HG03135 (cell line): ENCODE measurements at regions not wholly inside any gene's neighbourhood (a gene's known extent, or its start where the extent isn't known, plus 50 kb on each side); places are given as distances from the start of the nearest gene placed in this dataset.
"Not testable (repeated sequence)": the region's sequence is repeated elsewhere in the genome, so short reads cannot be mapped to it uniquely, and the experiment has no call there.

Source experiments
- ATAC-seq: cut with Tn5 transposase; IDR thresholded peaks from one replicate; pipeline ENCODE4 v1.9.1; 2021; ENCODE audit warnings: mild to moderate bottlenecking, moderate library complexity; ENCODE audit not compliant: unreplicated experiment

DNA sequence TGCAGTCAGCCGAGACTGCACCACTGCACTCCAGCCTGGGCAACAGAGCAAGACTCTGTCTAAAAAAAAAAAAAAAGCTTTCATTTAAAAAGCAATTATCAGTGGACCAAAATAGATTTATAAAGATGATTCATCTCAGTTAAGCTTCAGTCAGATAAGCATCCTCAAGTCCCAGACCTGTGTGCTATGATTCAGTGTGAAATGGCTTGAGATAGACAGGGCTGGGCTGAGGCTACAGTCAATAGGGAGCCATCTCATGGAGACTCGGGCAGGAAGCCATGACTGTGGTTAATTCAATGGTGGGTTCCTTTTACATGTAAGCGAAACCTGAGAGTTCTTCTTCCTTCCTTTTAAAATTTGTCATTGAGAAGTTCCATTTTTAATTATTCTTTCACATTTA is 276.0 kb downstream of the TFAP2A start:
- ATAC-seq, result no peak

DNA sequence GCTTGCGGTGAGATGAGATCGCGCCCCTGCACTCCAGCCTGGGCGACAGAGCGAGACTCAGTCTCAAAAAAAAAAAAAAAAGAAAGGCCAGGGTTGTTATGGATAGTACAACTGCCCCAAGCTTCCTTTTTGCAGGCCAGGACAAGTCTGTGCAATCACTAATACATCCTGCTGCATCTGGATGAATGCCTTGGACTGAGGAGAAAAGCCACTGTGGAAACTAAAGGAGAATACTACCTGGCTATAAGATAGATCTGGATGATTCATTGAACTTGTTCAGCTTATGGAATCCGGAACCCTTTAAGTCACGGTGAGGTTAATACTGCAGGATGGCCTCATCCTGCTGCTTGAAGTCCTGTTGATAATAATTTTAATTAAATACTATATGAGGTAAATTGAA is 278.2 kb downstream of the TFAP2A start:
- ATAC-seq, result no peak

DNA sequence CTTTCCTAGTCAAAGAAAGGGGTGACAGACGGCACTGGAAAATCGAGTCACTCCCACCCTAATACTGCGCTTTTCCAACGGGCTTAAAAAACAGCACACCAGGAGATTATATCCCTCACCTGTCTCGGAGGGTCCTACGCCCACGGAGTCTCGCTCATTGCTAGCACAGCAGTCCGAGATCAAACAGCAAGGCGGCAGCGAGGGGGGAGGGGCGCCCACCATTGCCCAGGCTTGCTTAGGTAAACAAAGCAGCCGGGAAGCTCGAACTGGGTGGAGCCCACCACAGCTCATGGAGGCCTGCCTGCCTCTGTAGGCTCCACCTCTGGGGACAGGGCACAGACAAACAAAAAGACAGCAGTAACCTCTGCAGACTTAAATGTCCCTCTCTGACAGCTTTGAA is 280.7 kb downstream of the TFAP2A start:
- not testable (repeated sequence) for ATAC-seq

DNA sequence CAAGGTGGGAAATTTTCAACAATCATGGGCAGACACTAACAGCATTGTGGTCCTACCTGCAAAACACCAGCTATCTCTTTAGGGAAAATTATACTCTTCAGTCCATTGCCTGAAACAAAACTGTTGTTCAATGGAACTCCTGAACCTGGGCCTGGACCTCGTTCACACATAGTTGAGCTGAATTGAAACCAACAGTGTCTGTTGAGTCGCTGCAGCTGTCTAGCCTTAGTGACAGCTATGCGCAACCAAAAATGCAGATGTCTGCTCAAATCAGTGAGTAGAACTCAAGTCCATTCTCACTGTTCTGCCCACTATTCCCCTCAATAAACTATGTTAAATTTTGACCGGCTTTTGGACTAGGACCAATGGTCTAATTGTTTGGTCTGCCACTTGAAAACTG is 286.2 kb downstream of the TFAP2A start:
- ATAC-seq, result no peak

DNA sequence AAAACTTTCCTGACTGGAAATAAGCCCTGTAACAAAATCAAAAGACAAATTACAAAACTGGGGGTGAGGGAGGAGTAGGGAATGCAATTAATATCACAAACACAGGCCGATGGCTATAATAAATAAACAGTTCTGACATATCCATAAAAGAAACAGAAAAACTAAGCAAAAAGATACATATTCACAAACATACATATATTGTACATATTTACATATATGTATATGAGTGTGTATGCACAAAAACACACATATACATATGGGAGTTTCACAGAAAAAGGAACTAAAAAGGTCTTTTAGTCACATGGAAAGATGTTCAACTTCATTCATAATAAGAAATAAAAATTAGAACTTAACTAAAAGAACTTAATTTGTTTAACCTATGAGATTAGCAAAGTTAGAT is 292.7 kb downstream of the TFAP2A start:
- ATAC-seq, result no peak

DNA sequence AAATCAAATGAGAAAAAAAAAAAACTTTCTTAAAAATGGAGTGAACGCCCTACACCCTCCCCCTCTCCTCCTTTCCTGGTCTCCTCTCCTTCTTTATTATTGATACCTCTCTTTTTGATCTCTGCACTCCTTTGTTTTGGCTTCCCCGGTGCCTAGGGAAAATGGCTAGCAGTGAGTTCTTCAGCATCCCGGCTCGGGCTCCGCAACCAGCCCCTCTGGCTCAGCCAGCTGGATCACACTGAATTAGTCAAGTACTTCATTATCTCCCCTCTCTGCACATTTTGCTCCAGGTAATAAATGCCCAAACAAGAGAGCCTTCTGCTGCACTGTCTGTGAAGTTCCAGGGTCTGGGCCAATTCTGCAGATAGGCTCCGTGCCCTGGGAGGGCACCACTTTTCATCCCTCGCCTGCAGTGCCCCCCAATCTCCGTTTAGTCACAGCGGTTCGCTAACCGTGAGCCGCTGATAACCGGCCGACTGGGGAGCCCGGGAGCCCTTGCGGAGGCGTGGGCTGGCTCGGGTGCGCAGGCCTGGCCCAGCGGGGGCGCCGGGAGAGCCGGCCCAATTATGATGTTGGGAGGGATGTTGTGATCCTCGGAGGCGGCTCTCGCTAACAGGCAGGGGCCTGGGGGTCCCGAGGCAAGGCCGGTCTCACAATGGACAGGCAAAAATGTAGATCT is 301.9 kb downstream of the TFAP2A start:
- no peak for ATAC-seq

DNA sequence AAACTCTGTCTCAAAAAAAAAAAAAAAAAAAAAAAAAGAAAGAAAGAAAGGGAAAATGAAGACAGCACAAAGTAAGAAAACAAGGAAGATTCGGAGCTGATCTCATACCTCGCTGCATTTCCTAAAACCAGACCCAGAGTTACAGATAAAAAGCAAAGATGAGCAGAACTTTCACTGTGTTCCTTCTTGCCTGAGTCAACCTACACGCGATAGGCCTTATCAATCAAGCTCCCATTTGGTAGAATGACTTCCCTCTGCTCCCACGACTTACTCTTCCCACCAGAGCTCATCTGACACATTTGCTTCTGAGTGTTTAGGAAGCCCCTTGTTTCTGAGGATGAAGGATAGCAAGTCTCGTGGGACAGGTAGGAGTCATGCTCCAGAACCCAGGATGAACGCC is 302.9 kb downstream of the TFAP2A start:
- no peak for ATAC-seq

DNA sequence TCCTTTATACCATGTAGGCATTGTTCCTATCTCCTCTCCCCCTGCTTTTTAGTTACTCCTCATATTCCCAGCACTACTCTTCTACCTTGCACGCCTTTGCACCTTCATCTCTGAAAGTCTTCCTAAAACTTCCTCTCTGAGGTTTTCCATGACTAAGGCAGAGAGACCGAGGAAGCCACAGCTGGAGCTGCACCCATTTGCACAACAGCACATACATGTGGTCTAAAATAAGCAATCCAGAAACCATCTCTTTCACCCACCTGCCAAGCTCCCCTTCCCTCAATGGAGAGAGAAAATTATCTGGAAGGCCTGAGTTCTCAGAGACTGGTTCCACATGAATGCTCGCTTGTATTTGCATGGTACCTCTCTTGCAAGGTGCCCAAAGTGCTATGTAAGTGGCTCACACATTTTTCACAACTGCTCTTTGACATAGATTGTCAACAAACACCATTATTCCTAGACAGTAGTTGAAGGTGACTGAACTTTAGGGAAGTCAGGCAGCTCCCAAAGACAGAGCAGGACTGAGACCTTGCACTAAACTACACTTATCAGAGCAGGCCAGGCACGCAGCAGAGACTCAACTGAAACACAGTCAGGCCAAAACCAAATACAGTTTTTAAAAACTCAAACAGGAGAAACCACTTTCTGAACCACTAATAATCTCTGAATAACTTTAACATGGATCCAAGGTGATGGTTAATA is 313.2 kb downstream of the TFAP2A start:
- no peak for ATAC-seq

DNA sequence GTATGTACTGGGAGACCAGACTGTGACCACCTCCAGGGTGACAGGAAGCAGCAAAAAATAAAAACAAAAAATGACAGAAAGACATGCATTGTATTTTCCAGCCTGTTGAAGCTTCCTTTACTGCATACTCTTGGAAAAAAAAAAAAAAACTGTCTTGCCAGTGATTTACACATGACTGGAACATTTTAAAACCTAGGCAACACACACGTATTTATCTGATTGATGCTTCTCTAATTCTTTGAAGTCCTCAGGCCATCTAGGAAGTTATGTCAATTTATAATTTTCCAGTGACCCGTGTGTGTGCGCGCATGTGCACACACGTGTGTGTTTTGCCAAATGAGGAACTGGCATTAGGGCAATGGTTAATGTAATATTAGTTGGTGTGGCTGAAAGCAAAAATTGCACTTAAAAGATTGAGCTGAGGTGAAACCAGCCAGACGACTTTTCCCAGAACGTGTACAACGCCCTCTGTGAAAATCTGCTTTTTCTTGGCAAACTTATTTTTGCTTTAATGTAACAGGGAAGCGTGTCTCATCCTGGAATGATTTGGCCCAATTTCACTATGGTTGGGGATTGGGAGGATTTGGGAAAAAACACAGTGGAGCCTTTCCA is 315.2 kb downstream of the TFAP2A start:
- no peak for ATAC-seq

DNA sequence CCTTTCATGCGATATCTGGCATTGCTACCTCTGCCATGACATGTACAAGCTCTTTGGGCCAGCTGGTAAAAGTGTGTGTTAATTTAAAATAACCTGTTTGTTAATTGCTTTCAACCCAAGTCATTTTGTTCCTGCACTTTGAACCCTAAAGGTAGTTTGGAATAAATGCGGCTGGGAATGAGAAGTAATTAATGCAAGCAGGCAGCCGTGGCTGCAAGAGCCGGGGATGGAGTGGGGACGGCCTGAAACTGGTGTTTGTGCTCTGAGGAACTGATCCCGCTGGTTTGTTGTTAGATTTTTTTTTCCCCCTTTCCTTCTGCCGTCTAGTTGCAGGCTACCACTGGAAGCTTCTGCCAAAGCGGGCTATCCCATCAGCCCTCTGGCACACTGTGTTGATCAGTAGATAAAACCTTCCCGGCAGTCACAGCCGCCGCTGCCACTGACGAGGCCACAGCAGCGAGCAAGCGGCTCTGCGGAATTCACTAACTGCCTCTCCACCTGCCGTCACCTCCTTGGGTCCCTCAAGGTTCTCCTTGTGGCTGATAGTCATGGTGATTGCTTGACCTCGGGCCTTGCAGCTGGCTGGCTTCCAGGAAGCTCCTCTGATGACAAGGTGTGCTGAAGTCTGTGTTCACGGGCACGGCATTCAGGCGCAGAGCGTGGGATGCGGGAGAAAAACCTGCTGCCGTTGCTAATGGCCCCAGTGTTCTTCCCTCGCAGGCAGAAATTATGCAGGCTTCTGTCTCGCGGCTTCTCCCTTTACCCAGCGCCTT is 315.9 kb downstream of the TFAP2A start:
- ATAC-seq, result no peak

DNA sequence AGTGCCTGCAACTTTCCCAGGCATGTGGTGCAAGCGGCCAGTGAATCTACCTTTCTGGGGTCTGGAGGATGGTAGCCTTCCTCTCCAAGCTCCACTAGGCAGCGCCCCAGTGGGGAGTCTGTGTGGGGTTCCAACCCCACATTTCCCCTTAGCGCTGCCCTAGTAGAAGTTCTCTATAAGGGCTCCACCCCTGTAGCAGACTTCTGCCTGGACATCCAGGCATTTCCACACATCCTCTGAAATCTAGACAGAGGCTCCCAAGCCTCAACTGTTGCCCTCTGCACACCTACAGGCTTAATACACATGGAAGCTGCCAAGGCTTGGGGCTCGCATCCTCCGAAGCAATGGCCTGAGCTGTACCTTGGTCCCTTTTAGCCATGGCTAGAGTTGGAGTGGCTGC is 321.6 kb downstream of the TFAP2A start:
- ATAC-seq, result no peak

DNA sequence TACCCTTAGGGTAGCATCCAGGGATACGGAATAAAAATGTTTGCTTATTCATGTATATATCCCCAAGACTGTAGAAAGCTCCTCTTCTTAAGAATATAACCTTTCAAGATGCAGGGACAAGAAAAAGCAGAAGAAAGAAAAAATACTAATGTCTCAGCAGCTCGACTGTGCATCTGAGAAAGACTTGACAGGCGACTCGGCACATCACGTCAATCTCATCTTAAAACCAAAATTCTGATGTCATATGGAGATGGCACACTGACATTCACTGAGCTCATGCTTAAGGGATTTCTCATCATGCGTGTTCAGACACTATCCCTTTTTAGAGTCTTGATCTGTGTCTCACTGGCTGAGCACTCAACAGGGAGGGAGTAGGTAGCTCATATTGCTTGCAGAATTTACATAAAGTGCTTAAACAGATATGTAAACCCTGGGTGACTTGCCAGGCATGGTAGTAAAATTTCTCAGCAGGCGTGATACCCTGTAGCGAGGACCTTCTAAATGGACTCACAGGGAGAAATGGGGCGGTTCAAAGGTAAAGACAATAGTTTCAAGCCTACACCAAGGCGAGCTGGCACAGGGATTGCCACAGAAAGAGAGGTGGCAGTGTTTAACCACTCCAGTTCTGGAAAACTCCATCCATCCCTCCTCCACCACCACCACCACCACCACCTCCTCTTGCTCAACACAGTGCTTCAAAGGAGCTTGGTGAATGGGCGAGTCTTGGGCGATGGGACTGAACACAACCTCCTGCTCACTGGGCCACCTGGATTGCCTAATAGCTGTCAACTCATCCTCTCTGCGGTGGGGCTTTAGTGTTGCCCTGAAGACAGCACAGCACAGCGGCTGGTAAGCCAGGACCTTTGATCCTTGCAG is 330.5 kb downstream of the TFAP2A start:
- ATAC-seq, result no peak

DNA sequence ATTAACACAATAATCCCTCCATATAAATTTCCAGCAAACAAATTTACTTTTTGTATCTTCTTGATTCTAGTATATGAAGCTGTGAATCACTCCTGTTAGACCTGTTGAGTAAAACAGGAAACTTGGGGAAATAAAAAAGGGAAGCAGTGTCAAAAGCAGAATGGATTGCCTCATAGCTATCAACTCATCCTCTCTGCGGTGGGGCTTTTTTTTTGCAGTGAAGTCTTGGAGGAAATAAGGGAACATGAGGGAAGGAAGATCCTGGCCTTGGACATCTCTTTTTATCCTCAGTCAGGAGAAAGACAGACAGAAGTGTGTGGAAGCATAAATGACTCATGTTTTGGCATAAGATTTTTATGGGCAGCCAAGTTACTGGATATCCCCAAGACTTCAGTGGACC is 332.5 kb downstream of the TFAP2A start:
- ATAC-seq, result no peak

DNA sequence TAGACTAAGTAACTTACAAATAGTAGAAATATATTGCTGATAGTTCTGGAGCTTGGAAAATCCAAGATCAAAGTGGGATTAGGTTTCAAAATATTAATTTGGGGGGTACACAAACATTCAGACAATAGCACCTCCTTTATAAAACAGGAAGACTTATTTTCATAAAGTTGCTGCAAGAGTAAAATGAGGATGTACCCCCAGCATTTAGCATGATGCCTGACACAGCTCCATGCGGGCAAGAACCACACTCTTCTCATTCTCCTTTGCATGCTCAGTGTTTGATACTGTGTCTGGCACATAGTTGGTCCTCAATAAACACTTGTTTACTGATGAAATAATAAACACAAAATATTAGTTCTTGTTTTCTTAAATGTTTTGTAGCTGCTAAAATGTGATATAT is 332.9 kb downstream of the TFAP2A start:
- ATAC-seq, result no peak

DNA sequence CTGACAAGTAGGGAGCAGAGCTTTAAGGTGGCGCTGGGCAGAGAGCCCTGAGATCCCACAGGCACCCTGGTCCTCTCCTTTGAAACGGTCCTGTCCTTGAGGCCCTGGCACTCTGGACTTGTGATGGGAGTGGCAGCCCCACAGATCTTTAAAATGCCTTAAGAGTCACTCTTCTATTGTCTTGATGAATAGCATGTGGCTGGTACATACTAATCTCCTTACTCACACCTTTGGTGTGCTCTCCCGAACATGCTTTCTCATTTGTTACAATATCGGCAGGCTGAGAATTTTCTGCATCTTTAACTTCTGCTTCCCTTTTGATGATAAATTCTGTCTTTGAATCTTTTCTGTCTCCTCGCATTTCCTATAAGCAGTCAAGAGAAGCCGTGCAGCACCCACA is 333.8 kb downstream of the TFAP2A start:
- no peak for ATAC-seq

DNA sequence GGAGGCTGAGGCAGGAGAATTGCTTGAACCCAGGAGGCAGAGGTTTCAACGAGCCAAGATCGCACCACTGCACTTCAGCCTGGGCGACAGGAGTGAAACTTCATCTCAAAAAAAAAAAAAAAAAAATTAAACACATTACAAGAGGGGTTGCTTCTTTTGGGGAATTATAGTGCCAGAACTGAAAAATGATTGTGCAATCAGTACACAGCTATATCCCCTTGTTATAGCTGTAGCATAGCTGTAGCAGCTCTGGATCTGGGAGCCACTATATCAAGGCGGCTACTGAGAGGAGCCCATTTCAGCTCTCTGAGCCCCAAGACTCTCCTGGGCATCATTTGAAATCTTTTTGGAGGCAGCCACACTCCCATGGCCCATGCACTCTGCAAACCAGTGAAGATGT is 334.3 kb downstream of the TFAP2A start:
- ATAC-seq, result no peak

DNA sequence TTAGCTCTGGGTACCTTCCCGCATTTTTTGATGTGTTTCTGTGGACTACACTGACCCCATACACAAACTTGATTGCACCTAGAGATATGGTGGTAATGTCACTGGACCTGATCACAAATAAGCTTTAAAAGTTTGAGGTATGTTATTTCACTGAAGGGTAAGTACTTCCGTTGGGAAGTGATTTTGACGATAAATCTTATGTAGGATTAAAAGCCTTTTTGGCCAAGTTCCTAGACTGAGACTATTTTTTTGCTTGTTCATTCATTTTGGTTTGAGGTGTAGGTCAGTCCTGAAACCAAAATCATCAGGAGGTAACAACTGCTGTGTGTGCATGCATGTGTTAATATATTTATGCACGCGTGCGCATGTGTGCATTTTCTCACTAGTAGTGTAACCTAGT is 336.3 kb downstream of the TFAP2A start:
- no peak for ATAC-seq

DNA sequence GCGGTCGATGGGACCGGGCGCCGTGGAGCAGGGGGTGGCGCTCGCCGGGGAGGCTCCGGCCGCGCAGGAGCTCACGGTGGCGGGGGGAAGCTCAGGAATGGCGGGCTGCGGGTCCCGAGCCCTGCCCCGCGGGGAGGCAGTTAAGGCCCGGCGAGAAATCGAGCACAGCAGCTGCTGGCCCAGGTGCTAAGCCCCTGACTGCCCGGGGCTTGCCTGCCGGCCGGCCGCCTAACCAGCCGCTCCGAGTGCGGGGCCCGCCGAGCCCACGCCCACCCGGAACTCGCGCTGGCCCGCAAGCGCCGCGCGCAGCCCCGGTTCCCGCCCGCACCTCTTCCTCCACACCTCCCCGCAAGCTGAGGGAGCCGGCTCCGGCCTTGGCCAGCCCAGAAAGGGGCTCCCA is 340.1 kb downstream of the TFAP2A start:
- not testable (repeated sequence) for ATAC-seq

DNA sequence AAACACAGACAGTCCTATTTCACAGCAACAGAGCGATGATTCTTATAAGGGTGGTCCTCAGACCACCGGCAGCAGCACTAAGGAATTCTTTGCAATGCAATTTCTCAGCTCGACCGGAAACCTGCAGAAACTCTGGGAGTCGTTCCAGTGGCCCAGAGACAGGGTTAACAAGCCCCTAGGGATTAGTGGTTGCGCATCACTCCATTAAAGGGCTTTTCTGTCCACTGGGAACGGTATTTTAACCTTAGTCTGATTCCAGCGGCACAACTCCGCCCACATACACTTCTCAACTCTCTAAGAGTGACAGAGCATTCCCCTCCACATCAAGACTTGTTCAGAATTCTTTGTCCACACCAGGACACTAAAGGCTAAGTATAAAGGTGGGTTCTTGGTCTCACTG is 341.5 kb downstream of the TFAP2A start:
- ATAC-seq, result no peak

DNA sequence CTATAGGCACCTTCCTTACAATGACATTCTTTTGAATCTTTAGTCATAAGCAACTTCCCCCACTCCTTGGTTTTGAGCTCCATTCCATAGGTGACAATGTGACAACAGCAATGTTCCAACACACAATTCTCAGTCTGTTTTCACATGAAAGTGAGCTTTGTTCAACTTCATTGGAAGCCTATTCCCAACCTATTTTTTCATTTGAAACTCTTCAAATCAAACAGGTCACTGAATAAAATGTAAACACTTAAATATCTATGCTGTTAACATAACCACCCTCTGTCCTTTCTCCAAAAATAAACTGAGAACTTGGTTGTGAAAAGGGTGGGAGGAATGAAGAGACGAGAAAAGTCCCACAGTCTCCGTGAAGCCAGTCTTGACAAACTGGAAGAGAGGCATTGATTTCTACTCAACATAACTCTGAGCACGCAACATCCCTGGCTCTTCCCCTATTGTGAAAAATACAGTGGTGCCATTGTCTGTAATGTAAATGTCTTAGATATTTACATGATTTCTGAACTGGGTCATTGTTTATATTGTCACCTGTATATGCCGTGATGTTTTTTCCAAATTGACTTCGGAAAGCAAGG is 343.1 kb downstream of the TFAP2A start:
- ATAC-seq, result no peak
